A549 (cell line): ENCODE measurements at regions not wholly inside any gene's neighbourhood (a gene's known extent, or its start where the extent isn't known, plus 50 kb on each side); places are given as distances from the start of the nearest gene placed in this dataset.
"Not testable (repeated sequence)": the region's sequence is repeated elsewhere in the genome, so short reads cannot be mapped to it uniquely, and the experiment has no call there.

Experiments
- ATAC-seq, 2 experiments: fragments of 200-7000 bp in 1 of 2; fragments of >200 bp in 1 of 2; cut with Nextera tagmentation in 1 of 2; cut with Tn5 transposase in 1 of 2; 3 replicates each; pipeline versions ENCODE4 v1.8.0 to v1.9.1; 2018 to 2020; ENCODE audit warnings: mild to moderate bottlenecking in 1 of 2, moderate library complexity in 1 of 2
- CTCF ChIA-PET: fragments of 300-600 bp; sonication (Branson Sonifier 250); formaldehyde crosslinking; extraction: SDS; loops from one replicate; lab custom pipeline; 2021; ENCODE audit warnings: antibody characterized with exemption, inconsistent platforms; lab: Yijun Ruan, JAX
- POLR2A ChIA-PET: fragments of 350-600 bp; formaldehyde crosslinking; extraction: SDS; loops from one replicate; lab custom pipeline; 2021; ENCODE audit warnings: antibody characterized with exemption, inconsistent platforms; lab: Yijun Ruan, JAX
- DNase-seq, 2 experiments: peaks; one replicate each; pipeline versions ENCODE4 v3.0.0 to v3.0.0-alpha.2; 2011 to 2016; ENCODE audit warnings: low read depth in 1 of 2, low spot score in 1 of 2
- FAIRE-seq: peaks from 2 replicates; lab custom pipeline; 2011; peaks lifted over from hg19 to GRCh38; lab: Jason Lieb, UNC
- H3K27ac ChIP-seq, 2 experiments: fragments of >200 bp; sonication (Bioruptor Twin); formaldehyde crosslinking; 3 replicates each; pipeline ENCODE4 v1.5.1; 2016 to 2017
- H3K4me1 ChIP-seq: fragments of >200 bp; sonication (Bioruptor Twin); formaldehyde crosslinking; 3 replicates; pipeline ENCODE4 v1.6.1; 2016
- H3K4me2 ChIP-seq: fragments of >200 bp; sonication (Bioruptor Twin); formaldehyde crosslinking; 3 replicates; pipeline ENCODE4 v1.6.1; 2016
- H3K4me3 ChIP-seq: fragments of >200 bp; sonication (Bioruptor Twin); formaldehyde crosslinking; 3 replicates; pipeline ENCODE4 v1.5.1; 2016
- H3K9me3 ChIP-seq: fragments of >200 bp; sonication (Bioruptor Twin); formaldehyde crosslinking; 3 replicates; pipeline ENCODE4 v1.6.1; 2016
- ATOH8 ChIP-seq: fragments of 250-450 bp; sonication (Bioruptor Pico); IDR thresholded peaks from 2 replicates; pipeline ENCODE4 v1.5.0; 2020; ENCODE audit warnings: low read depth, mild to moderate bottlenecking, moderate library complexity
- BCL3 ChIP-seq: fragments of >200 bp; sonication (Bioruptor Twin); formaldehyde crosslinking; IDR thresholded peaks from 3 replicates; pipeline ENCODE4 v1.6.1; 2016
- EHF ChIP-seq: fragments of 250-450 bp; sonication (Bioruptor Pico); IDR thresholded peaks from 2 replicates; pipeline ENCODE4 v1.5.0; 2020; ENCODE audit warnings: mild to moderate bottlenecking
- EHMT2 ChIP-seq: fragments of 200-600 bp; sonication (generic); IDR thresholded peaks from 2 replicates; pipeline ENCODE4 v1.6.1; 2016; ENCODE audit warnings: antibody characterized with exemption, low read depth, mild to moderate bottlenecking, moderate library complexity
- ELK1 ChIP-seq: fragments of 150-350 bp; IDR thresholded peaks from 2 replicates; pipeline ENCODE4 v1.6.1; 2014; ENCODE audit warnings: low read depth, mild to moderate bottlenecking, low read length
- EP300 ChIP-seq, 2 experiments: fragments of >200 bp; sonication (Bioruptor Twin); formaldehyde crosslinking; IDR thresholded peaks; 2 replicates in 1 of 2; 3 replicates in 1 of 2; pipeline ENCODE4 v1.6.1; 2016 to 2017
- FOSB ChIP-seq: fragments of 250-450 bp; sonication (Bioruptor Pico); IDR thresholded peaks from 2 replicates; pipeline ENCODE4 v1.5.0; 2020; ENCODE audit warnings: mild to moderate bottlenecking, moderate library complexity
- FOSL2 ChIP-seq, 2 experiments: fragments of 450-650 bp in 1 of 2; fragments of >200 bp in 1 of 2; sonication (Bioruptor Twin) in 1 of 2; formaldehyde crosslinking; IDR thresholded peaks; 2 replicates each; pipeline versions ENCODE4 v1.5.0 to v1.6.1; 2016 to 2020; ENCODE audit warnings: mild to moderate bottlenecking in 1 of 2, moderate library complexity in 1 of 2
- HDAC2 ChIP-seq: fragments of 200-600 bp; sonication (generic); IDR thresholded peaks from 2 replicates; pipeline ENCODE4 v1.6.1; 2016
- HES2 ChIP-seq: fragments of >200 bp; sonication (Bioruptor Twin); formaldehyde crosslinking; IDR thresholded peaks from 2 replicates; pipeline ENCODE4 v1.6.1; 2016
- HEYL ChIP-seq: fragments of 250-450 bp; sonication (Bioruptor Pico); IDR thresholded peaks from 2 replicates; pipeline ENCODE4 v1.8.0; 2021; ENCODE audit warnings: mild to moderate bottlenecking, moderate library complexity
- MAFK ChIP-seq: fragments of 450-650 bp; IDR thresholded peaks from 2 replicates; pipeline ENCODE4 v1.6.1; 2014; ENCODE audit not compliant: partially characterized antibody
- NFE2L2 ChIP-seq: fragments of 150-350 bp; conservative IDR thresholded peaks from 2 replicates; pipeline ENCODE4 v1.6.1; 2014; ENCODE audit warnings: low read length
- PHF8 ChIP-seq: fragments of 200-600 bp; sonication (generic); IDR thresholded peaks from 2 replicates; pipeline ENCODE4 v1.6.1; 2016; ENCODE audit warnings: low read depth, mild to moderate bottlenecking, antibody characterized with exemption, moderate library complexity, borderline replicate concordance
- RARB ChIP-seq: fragments of 250-450 bp; sonication (Bioruptor Pico); IDR thresholded peaks from 2 replicates; pipeline ENCODE4 v1.8.0; 2021; ENCODE audit warnings: mild to moderate bottlenecking, moderate library complexity
- RFX5 ChIP-seq: fragments of 450-650 bp; IDR thresholded peaks from 2 replicates; pipeline ENCODE4 v1.7.1; 2014; ENCODE audit warnings: antibody characterized with exemption, mild to moderate bottlenecking, moderate library complexity
- RNF2 ChIP-seq: fragments of 200-600 bp; sonication (generic); IDR thresholded peaks from 2 replicates; pipeline ENCODE4 v1.6.1; 2016; ENCODE audit warnings: low read depth, mild to moderate bottlenecking, antibody characterized with exemption, moderate library complexity, borderline replicate concordance
- SREBF2 ChIP-seq: fragments of 450-650 bp; IDR thresholded peaks from 2 replicates; pipeline ENCODE4 v1.6.1; 2014; ENCODE audit warnings: mild to moderate bottlenecking, moderate library complexity
- TFCP2L1 ChIP-seq: fragments of 250-450 bp; sonication (Bioruptor Pico); IDR thresholded peaks from 2 replicates; pipeline ENCODE4 v1.5.0; 2021; ENCODE audit warnings: mild to moderate bottlenecking
- WGBS: methylation state at CpG from one replicate; pipeline ENCODE4 v1.1.6; 2017; ENCODE audit errors: missing lambda C conversion rate; 5-methylcytosine and 5-hydroxymethylcytosine counted together
- TF ChIP-seq, protein P1 (sequence below): fragments of 250-450 bp; sonication (Bioruptor Pico); IDR thresholded peaks from 2 replicates; pipeline ENCODE4 v1.5.0; 2021; ENCODE audit warnings: mild to moderate bottlenecking, moderate library complexity, borderline replicate concordance

- WGBS, result 28% methylated on average over 8 of the region's 8 CpGs
- DNase-seq (no peak), ATAC-seq (no peak), FAIRE-seq (no peak)
- POLR2A ChIA-PET, result no interaction called here
- no peaks in the 10 kb centered on the region for H3K4me1 ChIP-seq
- no peak overlapping the region for H3K4me2 ChIP-seq
- TF ChIP-seq SREBF2, result no peak
- no peak for TF ChIP-seq BCL3
- TF ChIP-seq MAFK, result no peak
- TF ChIP-seq HEYL (CRISPR knock-in tag), result no peak
- TF ChIP-seq PHF8, result no peak
- TF ChIP-seq ATOH8 (CRISPR knock-in tag), result no peak
- TF ChIP-seq NFE2L2, result no peak
- TF ChIP-seq, protein P1, sequence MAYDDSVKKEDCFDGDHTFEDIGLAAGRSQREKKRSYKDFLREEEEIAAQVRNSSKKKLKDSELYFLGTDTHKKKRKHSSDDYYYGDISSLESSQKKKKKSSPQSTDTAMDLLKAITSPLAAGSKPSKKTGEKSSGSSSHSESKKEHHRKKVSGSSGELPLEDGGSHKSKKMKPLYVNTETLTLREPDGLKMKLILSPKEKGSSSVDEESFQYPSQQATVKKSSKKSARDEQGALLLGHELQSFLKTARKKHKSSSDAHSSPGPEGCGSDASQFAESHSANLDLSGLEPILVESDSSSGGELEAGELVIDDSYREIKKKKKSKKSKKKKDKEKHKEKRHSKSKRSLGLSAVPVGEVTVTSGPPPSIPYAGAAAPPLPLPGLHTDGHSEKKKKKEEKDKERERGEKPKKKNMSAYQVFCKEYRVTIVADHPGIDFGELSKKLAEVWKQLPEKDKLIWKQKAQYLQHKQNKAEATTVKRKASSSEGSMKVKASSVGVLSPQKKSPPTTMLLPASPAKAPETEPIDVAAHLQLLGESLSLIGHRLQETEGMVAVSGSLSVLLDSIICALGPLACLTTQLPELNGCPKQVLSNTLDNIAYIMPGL (CRISPR knock-in tag), result no peak
- TF ChIP-seq EP300 (IDR thresholded peaks at IDR 0.05), result no peak
- TF ChIP-seq RARB (CRISPR knock-in tag), result no peak
- no peak for TF ChIP-seq HES2
- no peak for TF ChIP-seq EHF (CRISPR knock-in tag)
- TF ChIP-seq ELK1, result no peak
- TF ChIP-seq FOSB (CRISPR knock-in tag), result no peak
- TF ChIP-seq TFCP2L1, result no peak
- no peak for TF ChIP-seq RFX5
- TF ChIP-seq EHMT2, result no peak
- no peak for TF ChIP-seq FOSL2 (IDR thresholded peaks at IDR 0.05)
- no peak for TF ChIP-seq FOSL2 (CRISPR knock-in tag; IDR thresholded peaks at IDR 0.05)
- no peak for TF ChIP-seq HDAC2
- no peak for TF ChIP-seq RNF2
- TF ChIP-seq, all 56 proteins: peak for 0
- 0 out of 3 replicates have a peak, but pooled peaks cover 4% of the 10 kb centered on the region for H3K9me3 ChIP-seq
- H3K4me3 ChIP-seq, result no peak overlapping the region
- CTCF ChIA-PET, result no interaction called here
- no peak overlapping the region for H3K27ac ChIP-seq
These were observed 121.5 kb upstream of the PPP2R3B start for GRCh38 chrX:508163-508562.

- H3K4me2 ChIP-seq, CTCF ChIA-PET, H3K9me3 ChIP-seq, DNase-seq, H3K27ac ChIP-seq, ATAC-seq, POLR2A ChIA-PET, FAIRE-seq, H3K4me3 ChIP-seq, H3K4me1 ChIP-seq: not testable (repeated sequence)
- WGBS, result 50% methylated on average over 5 of the region's 5 CpGs
These were observed 121.8 kb upstream of the SHOX start for GRCh38 chrX:508821-509220.

DNA sequence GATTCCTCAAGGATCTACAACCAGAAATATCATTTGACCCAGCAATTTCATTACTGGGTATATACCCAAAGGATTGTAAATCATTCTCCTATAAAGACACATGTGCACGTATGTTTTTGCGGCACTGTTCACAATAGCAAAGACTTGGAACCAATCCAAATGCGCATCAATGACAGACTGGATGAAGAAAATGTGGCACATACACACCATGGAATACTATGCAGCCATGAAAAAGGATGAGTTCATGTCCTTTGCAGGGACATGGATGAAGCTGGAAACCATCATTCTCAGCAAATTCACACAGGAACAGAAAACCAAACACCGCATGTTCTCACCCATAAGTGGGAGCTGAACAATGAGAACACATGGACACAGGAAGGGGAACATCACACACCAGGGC lies 119.5 kb upstream of the SHOX start:
- not testable (repeated sequence) for H3K4me1 ChIP-seq

More for the DNA sequence above, 119.5 kb upstream of the SHOX start:
- POLR2A ChIA-PET, CTCF ChIA-PET, ATAC-seq, H3K4me3 ChIP-seq, DNase-seq, H3K4me2 ChIP-seq, H3K27ac ChIP-seq, FAIRE-seq, H3K9me3 ChIP-seq: not testable (repeated sequence)
- WGBS, result 49% methylated on average over 4 of the region's 4 CpGs
